ENCODE measurements at regions not wholly inside any gene's neighbourhood (a gene's known extent, or its start where the extent isn't known, plus 50 kb on each side); places are given as distances from the start of the nearest gene placed in this dataset.

- TF ChIP-seq, protein P1, sequence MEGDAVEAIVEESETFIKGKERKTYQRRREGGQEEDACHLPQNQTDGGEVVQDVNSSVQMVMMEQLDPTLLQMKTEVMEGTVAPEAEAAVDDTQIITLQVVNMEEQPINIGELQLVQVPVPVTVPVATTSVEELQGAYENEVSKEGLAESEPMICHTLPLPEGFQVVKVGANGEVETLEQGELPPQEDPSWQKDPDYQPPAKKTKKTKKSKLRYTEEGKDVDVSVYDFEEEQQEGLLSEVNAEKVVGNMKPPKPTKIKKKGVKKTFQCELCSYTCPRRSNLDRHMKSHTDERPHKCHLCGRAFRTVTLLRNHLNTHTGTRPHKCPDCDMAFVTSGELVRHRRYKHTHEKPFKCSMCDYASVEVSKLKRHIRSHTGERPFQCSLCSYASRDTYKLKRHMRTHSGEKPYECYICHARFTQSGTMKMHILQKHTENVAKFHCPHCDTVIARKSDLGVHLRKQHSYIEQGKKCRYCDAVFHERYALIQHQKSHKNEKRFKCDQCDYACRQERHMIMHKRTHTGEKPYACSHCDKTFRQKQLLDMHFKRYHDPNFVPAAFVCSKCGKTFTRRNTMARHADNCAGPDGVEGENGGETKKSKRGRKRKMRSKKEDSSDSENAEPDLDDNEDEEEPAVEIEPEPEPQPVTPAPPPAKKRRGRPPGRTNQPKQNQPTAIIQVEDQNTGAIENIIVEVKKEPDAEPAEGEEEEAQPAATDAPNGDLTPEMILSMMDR (IDR thresholded peaks at IDR 0.05), result no peak
- TF ChIP-seq POLR2AphosphoS5 (IDR thresholded peaks at IDR 0.05) (no peak), POLR2A (IDR thresholded peaks at IDR 0.05) (no peak)
Measured at GRCh38 chr10:93255546-93255945, 181.9 kb downstream of the CYP26A1 start.

All from upper lobe of left lung (tissue), 4 donors.